HepG2 (cell line): ENCODE measurements at regions not wholly inside any gene's neighbourhood (a gene's known extent, or its start where the extent isn't known, plus 50 kb on each side); places are given as distances from the start of the nearest gene placed in this dataset.

Experiments
- ATAC-seq: fragments of 200-7000 bp; cut with Tn5 transposase; 3 replicates; pipeline ENCODE4 v1.9.1; 2020; ENCODE audit warnings: mild to moderate bottlenecking, moderate library complexity
- BruUV-seq: library from RNA; stranded (reverse); fragments of 400-500 nt; replicated peaks from 2 replicates; lab custom pipeline; 2021; lab: Mats Ljungman, UMichigan
- CTCF ChIA-PET: fragments of 300-600 bp; formaldehyde crosslinking; extraction: SDS; loops from one replicate; lab custom pipeline; 2021; ENCODE audit warnings: low total read pairs, inconsistent platforms, low intra/inter-chr PET ratio; lab: Yijun Ruan, JAX
- POLR2A ChIA-PET: fragments of 350-600 bp; sonication (Branson Sonifier 250); formaldehyde crosslinking; loops from one replicate; lab custom pipeline; 2020; ENCODE audit warnings: antibody characterized with exemption, inconsistent platforms; lab: Yijun Ruan, JAX
- DNase-seq: peaks from one replicate; pipeline ENCODE4 v3.0.0-alpha.2; 2015; ENCODE audit warnings: low spot score
- FAIRE-seq: peaks from 3 replicates; lab custom pipeline; 2011; peaks lifted over from hg19 to GRCh38; lab: Jason Lieb, UNC
- H2AFZ ChIP-seq: one replicate; pipeline ENCODE4 v1.6.1; 2011; ENCODE audit warnings: low read length, inconsistent platforms
- H3K27ac ChIP-seq: fragments of 300-600 bp; 3 replicates; pipeline ENCODE4 v1.8.0; 2011; ENCODE audit warnings: mixed run types, mild to moderate bottlenecking, mixed read lengths, low read length, inconsistent platforms; ENCODE audit not compliant: insufficient read depth; ENCODE audit errors: extremely low read length
- H3K27me3 ChIP-seq, 2 experiments: fragments of 200-600 bp in 1 of 2; 2 replicates in 1 of 2; 3 replicates in 1 of 2; pipeline versions ENCODE4 v1.6.0 to v1.8.0; 2011; ENCODE audit warnings: low read length in 2 of 2, mild to moderate bottlenecking in 2 of 2, moderate library complexity in 2 of 2, inconsistent platforms in 1 of 2; ENCODE audit not compliant: insufficient read depth in 2 of 2, control insufficient read depth in 1 of 2
- H3K36me3 ChIP-seq, 2 experiments: fragments of 200-600 bp in 1 of 2; replicated peaks in 1 of 2; 2 replicates in 1 of 2; 3 replicates in 1 of 2; pipeline versions ENCODE4 v1.5.1 to v1.8.0; 2011; ENCODE audit warnings: low read length in 2 of 2, inconsistent platforms in 1 of 2; ENCODE audit not compliant: insufficient read depth in 2 of 2, control insufficient read depth in 1 of 2
- H3K4me1 ChIP-seq: 2 replicates; pipeline ENCODE4 v1.5.1; 2012; ENCODE audit warnings: low read length, inconsistent platforms; ENCODE audit not compliant: insufficient read depth
- H3K4me2 ChIP-seq: 2 replicates; pipeline ENCODE4 v1.6.0; 2011; ENCODE audit warnings: low read depth, low read length, inconsistent platforms
- H3K4me3 ChIP-seq, 3 experiments: fragments of 200-600 bp in 1 of 3; sonication (generic), shearing (Covaris generic) in 1 of 3; replicated peaks in 1 of 3; 2 replicates each; pipeline ENCODE4 v1.5.1; 2011 to 2016; ENCODE audit warnings: low read length in 3 of 3, inconsistent platforms in 2 of 3, low read depth in 2 of 3, mild to moderate bottlenecking in 2 of 3, control low read depth in 1 of 3, mixed read lengths in 1 of 3; ENCODE audit not compliant: insufficient read depth in 1 of 3
- H3K79me2 ChIP-seq: one replicate; pipeline ENCODE4 v1.6.1; 2011; ENCODE audit warnings: low read length, inconsistent platforms; ENCODE audit not compliant: insufficient read depth
- H3K9ac ChIP-seq: 2 replicates; pipeline ENCODE4 v1.6.0; 2011; ENCODE audit warnings: mild to moderate bottlenecking, low read depth, low read length, inconsistent platforms; ENCODE audit not compliant: insufficient read depth
- H3K9me3 ChIP-seq: 2 replicates; pipeline ENCODE4 v1.5.1; 2012; ENCODE audit warnings: mild to moderate bottlenecking, low read length
- H4K20me1 ChIP-seq: 2 replicates; pipeline ENCODE4 v1.6.0; 2011; ENCODE audit warnings: inconsistent platforms, mild to moderate bottlenecking, low read length, moderate library complexity; ENCODE audit not compliant: insufficient read depth
- DPF2 ChIP-seq: sonication (generic); formaldehyde crosslinking; IDR thresholded peaks from 2 replicates; pipeline ENCODE4 v1.4.0; 2020; ENCODE audit warnings: mild to moderate bottlenecking, low read depth, missing genetic modification reagents, borderline replicate concordance
- GLI4 ChIP-seq: sonication (generic); formaldehyde crosslinking; IDR thresholded peaks from 2 replicates; pipeline ENCODE4 v1.5.1; 2020; ENCODE audit warnings: missing genetic modification reagents, mild to moderate bottlenecking, moderate library complexity, borderline replicate concordance
- HDAC6 ChIP-seq: fragments of 200-600 bp; sonication (generic); IDR thresholded peaks from 2 replicates; pipeline ENCODE4 v1.7.0; 2017; ENCODE audit warnings: mild to moderate bottlenecking, antibody characterized with exemption, low read length, low read depth
- RFXANK ChIP-seq: IDR thresholded peaks from 2 replicates; pipeline ENCODE4 v1.6.1; 2016
- ZKSCAN1 ChIP-seq: fragments of 150-350 bp; IDR thresholded peaks from 2 replicates; pipeline ENCODE4 v1.6.1; 2014; ENCODE audit warnings: low read length
- ZNF513 ChIP-seq: sonication (generic); formaldehyde crosslinking; conservative IDR thresholded peaks from 2 replicates; pipeline ENCODE4 v1.5.0; 2020; ENCODE audit warnings: missing genetic modification reagents
- ZNF570 ChIP-seq: sonication (generic); formaldehyde crosslinking; IDR thresholded peaks from 2 replicates; pipeline ENCODE4 v1.4.0; 2020; ENCODE audit warnings: mild to moderate bottlenecking, missing genetic modification reagents, borderline replicate concordance
- WGBS: methylation state at CpG from one replicate; pipeline ENCODE4 v1.1.6; 2017; ENCODE audit warnings: low lambda C conversion rate; 5-methylcytosine and 5-hydroxymethylcytosine counted together
- in situ Hi-C: cut with HindIII; loops from 2 replicates; pipeline ENCODE4 v1.10.0; 2017; ENCODE audit warnings: low pct_unique_long_range_greater_than_20kb; ENCODE audit not compliant: extremely low pct_ligation_motif_present
- intact Hi-C: fragments of 100-400 bp; cut with micrococcal nuclease; formaldehyde crosslinking; loops from one replicate; pipeline ENCODE4 v1.10.0; 2022; ENCODE audit not compliant: unreplicated experiment

GRCh38 chr1:244340396-244340795, 111.3 kb downstream of the ADSS2 start:
- Histone ChIP-seq H3K4me2 (no peak overlapping the region), H3K36me3 (no peaks in the 10 kb centered on the region), H3K79me2 (no peaks in the 10 kb centered on the region), H4K20me1 (no peaks in the 10 kb centered on the region), H2AFZ (no peak overlapping the region), H3K27ac (no peak overlapping the region), H3K27me3 (peaks cover 2 to 16% of the 10 kb centered on the region in 2 experiments; a peak in 3 of 5 replicates), H3K9ac (no peak overlapping the region), H3K4me1 (peaks cover 14% of the 10 kb centered on the region), H3K9me3 (no peaks in the 10 kb centered on the region), H3K4me3 (no peak overlapping the region)
- intact Hi-C loops (no loop called here), in situ Hi-C loops (no loop called here)
- 48% methylated on average over 11 of the region's 14 CpGs for whole genome bisulfite sequencing
- ATAC-seq (peak; percentile 19; the same call in 1 of the 3 replicates), DNase-seq (no peak), FAIRE-seq (no peak)
- TF ChIP-seq DPF2 (no peak), GLI4 (CRISPR knock-in tag) (no peak), ZNF570 (CRISPR knock-in tag) (no peak), ZKSCAN1 (no peak), HDAC6 (no peak), RFXANK (CRISPR knock-in tag) (no peak), ZNF513 (CRISPR knock-in tag) (no peak)
- CTCF ChIA-PET, result no interaction called here
- BruUV-seq, result no TSS peak
- POLR2A ChIA-PET, result no interaction called here
